GM19467 (cell line): ENCODE measurements at regions not wholly inside any gene's neighbourhood (a gene's known extent, or its start where the extent isn't known, plus 50 kb on each side); places are given as distances from the start of the nearest gene placed in this dataset.

Source experiments
- ATAC-seq: cut with Tn5 transposase; IDR thresholded peaks from one replicate; pipeline ENCODE4 v1.9.1; 2021; ENCODE audit warnings: mild to moderate bottlenecking, moderate library complexity; ENCODE audit not compliant: unreplicated experiment

DNA sequence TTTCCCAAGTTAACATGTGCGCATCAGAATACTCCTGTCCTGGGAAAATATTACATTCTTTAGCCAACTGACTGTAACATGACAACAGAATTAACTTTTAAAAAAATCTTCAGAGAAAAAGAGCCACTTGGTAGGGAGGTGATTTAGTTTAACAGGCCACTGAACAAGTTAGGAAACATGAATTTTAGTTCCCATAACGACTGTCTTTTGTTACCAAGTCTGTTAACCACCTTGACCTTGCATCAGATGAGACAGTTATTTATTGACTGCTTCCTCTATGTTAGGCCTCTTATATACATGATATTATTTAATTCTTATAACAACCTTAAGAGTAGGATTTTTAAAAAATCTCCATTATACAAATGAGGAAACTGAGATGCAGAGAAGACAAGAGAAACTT lies 268.6 kb downstream of the NDFIP2 start:
- ATAC-seq, result no peak

DNA sequence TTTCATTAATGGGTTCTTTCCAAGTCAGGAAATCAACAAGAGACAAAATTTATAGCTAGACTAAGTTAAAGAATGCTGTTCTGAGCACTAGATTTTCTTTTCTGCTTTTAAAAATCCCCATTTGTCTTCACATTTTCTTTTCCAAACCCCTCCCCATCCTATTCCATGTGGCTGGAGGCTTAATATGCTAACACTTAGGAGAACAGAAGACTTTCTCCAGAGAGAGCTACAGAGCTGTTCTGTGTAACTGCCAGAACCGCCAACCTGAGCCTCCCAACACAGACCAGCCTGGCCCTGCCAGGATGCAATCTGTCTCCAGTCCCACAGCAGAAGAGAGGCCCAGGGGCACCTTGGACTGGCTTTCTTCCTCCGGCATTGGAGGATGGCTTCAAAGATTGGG lies 264.1 kb downstream of the NDFIP2 start:
- no peak for ATAC-seq

DNA sequence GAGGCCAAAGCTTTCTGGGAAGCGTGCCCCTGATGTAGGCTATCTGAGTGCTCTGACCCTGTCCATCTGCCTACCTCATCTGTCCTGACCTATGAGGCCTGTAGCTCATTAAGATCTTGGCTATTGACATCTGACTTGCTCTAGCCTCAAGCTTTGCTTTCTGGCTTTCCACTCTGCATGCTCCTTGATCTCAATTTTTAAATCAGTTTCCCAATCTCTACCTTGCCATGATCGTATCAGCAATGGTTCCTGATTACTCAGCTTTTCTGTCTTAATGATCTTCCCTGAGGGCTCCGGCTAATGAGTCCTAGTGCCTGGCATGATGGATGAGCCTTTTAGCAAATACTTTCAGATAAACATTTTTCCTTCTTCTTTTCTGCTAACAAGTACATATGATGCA lies 262.0 kb downstream of the NDFIP2 start:
- no peak for ATAC-seq

DNA sequence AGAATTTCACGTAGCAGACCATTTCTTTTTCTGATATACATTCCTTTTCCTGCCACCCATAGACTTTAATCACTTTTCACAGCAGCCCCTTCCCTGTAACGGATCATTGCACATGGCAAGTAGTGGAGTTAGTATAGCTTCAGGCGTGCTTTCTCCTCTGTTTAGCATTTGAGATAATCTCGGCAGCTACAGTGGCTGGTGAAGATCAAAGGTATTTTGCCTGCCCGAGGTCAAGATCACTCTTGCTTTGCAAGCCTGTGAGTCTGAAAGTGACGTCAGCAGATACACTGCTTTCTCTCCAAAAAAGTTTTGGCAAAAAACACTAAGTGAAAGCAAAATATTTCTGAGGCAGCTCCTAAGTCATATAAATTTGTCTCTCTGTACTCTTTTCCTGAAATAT lies 260.0 kb downstream of the NDFIP2 start:
- no peak for ATAC-seq

DNA sequence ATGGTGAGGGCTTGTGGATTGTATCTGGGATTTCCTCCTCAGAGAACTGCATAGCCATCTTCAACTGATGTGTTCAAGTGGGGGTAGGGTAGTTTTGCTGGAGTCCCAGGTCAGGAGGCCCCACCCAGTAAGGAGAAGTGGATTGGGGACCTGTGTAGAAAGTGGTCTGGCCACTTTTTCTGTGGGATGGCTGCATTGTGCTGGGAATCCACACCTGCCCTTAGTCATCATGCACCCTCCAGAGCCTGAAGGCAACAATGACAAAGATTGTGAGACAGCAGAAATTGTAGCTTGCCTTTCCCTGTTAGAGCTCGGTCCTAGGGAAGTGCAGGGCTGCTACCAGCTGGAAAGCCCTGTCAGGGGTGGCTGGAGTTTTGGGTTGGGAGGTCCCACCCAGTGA lies 255.4 kb downstream of the NDFIP2 start:
- no peak for ATAC-seq

DNA sequence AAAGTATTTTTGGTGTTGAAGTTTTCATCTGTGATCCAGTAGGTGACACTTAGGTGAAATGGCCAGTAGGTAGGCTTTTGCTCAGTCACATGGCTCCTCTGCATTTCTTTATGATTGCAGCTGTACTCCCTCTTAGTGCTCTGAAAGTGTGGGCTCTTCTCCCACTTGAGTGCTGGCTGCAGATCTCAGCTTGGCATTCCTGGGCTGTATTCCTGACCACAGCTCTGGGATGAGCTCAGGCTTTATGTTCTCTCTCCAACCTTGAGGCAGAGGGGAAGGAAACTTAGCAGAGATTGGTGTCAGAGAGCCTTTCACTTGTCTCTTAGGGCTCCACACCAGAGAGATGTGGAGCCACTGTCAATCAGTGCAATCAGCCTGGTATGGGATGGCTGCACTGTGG lies 254.3 kb downstream of the NDFIP2 start:
- ATAC-seq, result no peak

DNA sequence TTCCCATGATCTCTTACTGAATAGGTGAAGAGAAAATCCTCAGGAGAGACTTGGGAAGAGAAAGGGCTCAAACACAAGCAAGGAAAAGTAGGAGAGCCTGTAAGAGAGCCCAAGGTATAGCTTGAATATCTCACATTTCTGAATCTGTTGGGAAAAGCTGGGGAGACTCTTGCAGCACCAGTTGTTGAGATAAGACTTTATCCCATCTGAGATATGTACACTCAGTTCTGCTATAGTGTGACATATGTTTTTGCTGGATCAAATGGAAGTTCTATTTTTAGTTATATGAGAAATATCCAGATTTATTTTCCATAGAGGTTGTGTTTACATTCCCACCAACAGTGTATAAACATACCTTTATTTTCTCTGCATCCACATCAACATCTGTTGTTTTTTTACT lies 246.1 kb downstream of the NDFIP2 start:
- ATAC-seq, result no peak

DNA sequence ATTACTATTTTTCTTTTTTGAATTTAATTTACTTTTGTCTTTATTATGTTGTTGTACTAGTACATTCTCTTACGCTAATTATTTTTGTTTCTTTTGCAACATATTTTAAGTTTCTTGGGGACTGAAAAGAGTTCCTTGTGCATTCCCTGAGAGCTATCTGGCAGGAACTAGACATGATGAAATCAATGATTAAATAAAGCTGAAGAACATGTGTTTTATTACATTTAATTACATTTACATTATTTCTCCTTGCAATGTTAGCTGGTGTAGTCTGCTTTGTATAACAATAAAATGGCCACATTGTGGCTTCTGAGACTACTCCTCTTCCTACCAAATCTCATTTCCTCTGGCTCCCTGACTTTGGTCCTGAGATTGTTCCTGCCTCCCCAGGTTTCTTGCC lies 244.9 kb downstream of the NDFIP2 start:
- ATAC-seq, result no peak

DNA sequence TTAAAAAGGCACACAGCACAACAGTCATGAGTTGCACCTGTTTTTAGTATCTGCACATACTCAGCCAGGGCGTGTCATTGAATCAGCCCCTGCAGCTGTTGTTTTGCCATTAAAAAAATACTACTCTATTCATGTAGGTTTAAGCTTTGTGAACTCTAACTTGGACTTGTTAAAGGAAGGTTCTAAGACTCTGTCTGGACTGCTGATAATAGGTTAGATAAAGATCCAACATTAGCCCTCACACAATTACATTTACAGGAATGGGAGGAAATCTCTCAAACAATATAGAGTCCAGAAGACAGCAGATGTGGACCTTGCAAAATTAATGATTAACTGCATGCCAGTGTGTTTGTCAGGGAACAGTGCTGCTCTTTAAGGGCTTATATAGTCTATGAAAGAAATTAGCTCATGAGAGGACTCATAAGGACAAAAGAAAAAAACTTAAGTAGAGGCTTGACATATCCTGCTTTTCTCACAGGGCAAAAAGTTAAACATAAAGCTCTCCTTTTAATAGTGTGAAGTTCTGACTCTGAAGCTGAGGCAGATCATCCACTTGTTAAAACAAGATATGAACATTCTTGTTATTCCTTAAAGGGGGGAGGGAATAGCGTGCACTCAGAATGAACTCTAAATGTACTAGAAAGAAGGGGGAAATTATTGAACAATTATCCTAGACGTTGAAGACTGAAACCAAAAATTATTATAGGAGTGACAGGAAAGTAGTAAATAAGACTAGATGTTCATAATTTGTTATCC lies 243.6 kb downstream of the NDFIP2 start:
- ATAC-seq, result no peak

DNA sequence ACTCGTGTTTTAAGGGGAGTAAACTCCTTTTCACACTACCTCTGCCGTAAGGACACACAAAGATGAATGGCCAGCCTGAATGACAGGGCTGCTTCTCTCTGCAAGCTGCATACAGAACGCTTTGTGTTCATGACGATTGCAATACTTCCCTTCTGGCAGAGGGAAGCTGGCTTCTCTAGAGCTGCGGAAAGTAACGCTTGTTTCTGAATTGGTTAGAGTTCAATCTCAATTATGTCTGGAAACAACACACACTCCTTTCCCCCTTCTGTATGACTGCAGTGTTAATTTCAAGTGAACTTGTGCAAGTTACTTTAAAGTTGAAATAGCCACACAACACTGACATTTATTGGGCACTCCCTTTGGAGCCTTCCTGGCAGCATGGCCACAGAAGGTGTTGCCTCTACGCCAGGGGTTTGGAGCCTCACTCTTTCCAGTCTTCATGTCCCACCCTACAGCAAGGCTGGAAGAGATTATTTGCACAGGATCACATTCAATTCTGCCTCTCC lies 242.6 kb downstream of the NDFIP2 start:
- ATAC-seq, result no peak

DNA sequence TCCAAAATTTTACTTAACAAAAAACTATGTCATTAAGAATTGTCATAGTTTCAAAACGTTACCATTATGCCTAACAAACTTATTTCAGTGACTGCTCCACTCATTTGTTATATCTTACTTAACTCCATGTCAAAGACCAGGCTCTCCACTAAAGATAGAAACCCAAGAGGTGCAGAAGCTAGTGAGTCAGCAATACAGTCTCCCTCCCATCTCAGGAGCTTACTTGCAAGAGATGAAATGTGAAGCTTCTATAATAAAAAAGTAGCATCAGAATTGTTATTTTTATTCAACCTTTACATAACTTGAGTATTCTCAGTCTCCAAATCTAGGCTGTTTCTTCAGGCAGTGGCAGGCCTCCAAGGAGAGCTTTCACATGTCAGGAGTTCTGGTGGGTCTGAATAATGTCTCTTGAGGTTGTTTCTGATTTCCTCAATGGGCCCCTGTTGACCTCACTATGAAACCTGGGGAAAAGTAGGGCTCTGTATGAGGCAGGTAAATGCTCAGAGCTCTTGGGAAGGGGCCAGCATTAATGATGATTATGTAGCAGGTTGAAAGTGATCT lies 242.0 kb downstream of the NDFIP2 start:
- ATAC-seq, result no peak

DNA sequence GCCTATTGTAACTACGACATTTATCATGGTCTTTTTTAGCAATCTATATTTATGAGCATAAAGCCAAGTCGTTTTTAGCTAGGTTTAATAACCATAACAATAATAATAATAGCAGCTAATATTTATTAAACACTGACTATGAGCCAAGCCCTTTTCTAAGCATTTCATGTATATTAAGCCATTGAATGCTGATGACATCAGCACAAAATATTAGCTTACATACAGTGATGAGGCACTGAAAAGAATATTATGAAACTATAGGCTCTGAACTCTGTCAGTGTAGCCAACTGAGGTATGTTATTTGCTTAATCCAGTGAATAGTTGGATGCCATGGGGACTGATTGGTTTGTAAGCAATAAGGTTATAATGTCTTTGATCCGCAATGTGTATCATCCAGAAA lies 235.2 kb downstream of the NDFIP2 start:
- no peak for ATAC-seq

DNA sequence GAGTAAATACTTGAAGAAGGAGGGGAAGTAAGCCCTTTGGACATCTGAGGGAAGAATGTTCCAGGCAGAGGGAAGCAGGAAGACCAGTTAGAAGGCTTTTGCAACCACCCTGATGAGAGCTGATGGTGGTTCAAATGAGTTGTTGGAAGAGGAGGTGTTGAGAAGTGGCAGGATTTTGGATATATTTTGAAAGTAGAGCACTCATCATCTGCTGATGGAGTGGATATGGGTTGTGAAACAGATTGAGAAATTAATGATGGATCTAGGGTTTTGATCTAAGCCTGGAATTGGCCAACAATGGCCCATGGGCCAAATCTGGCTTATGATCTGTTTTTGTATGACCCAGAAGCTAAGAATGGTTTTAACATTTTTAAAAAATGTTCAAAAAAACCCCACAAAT lies 230.7 kb downstream of the NDFIP2 start:
- no peak for ATAC-seq

DNA sequence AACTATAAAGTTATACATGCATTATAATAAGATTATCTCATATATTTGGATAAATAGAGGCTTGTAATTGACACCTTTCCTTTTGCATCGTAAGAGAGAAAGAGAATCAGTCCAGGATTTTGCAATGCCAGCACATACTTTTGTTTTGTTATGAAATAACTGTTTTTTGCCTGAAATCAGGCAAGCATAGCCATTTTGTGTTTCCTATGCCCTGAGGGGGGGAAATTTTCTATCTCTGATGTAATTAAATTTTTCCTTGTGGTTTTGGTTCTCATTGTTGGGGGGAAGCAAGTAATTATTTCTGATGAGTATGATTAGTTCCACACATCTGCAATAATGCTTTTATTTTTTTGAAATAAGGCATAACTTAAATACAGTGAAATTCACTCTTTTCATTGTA lies 229.4 kb downstream of the NDFIP2 start:
- no peak for ATAC-seq

DNA sequence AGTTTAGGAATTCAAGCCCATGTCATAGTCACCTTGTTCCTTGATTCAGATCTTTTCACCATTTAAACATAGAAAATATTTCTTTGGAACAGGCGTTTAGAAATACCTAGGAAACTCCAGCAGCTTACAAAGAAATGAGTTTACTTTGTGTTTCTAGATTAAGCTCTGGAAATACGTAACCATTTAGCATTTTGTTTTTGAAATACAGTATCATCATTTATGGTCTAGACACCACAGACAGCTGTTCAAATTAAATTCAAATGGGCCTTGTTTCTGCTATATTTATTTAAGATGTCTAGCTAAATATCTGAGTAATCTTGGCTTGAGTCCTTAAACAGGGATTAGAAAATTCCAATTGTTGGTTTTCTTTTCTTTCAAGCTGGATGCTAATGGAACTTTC lies 228.5 kb downstream of the NDFIP2 start:
- ATAC-seq, result no peak

DNA sequence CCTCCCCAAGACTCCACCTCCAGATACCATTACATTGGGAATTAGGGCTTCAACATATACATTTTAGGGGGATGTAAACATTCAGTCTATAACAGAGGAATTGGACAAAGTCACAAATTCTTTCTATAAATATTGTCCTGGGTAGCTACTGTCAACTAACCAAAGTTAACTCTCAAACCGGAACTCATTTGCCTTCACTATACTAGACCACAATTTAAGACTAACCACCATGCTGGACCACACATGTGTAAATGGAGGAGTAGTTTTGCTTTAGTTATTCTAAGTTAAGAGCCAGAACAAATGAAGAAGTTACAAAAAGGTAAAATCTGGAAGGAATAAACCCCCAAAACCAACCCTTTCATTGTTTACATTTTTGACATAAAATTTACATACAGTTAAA lies 222.8 kb downstream of the NDFIP2 start:
- no peak for ATAC-seq

DNA sequence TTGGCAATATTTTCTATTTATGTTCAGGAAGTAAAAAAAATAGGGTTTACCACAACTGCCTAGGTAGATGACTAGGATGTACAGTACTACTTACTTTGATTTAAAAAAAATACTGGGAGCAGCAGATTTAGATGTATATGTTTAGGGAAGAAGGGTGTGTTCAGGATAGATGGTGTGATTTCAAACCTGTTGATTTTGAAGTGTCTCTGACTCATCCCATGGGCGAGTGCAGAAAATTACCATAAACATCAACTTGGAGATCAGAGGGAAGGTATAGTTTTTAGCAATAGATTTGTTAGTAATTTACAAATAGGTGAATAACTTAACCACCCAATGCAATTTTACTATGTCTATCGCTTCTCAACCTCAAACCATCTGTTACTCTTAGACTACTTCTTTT lies 214.8 kb downstream of the NDFIP2 start:
- no peak for ATAC-seq

DNA sequence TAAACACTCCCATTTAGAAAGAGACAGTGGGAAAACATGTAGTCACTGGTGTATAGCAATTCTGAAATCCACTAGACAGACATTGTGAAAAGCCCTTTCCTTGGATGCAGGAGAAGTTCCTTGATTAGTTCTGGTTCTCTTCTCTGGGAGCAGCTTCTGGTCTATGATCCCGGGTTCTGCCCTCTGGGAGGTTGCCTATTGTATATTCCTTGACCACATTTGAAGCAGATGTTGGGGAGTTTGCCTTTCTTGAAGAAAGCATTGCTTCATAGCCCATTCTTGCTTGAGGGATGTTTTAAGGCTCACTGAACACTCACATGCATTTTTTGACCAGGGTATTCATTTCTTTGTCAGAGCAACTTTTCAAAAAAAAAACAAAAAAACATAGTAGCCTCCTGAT lies 211.9 kb downstream of the NDFIP2 start:
- no peak for ATAC-seq

DNA sequence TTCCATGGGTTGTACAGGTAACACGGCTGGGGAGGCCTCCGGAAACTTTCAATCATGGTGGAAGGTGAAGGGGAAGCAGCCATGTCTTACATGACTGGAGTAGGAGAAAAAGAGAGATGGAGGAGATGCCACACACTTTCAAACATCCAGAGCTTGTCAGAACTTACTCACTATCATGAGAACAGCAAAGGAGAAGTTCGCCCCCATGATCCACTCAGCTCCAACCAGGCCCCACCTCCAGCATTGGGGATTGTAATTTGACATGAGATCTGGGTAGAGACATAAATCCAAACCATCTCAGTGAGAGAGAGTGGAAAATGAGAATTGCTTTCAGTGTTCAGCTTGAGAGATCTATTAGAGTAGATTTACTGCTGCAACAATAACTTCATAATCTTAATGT lies 210.9 kb downstream of the NDFIP2 start:
- no peak for ATAC-seq

DNA sequence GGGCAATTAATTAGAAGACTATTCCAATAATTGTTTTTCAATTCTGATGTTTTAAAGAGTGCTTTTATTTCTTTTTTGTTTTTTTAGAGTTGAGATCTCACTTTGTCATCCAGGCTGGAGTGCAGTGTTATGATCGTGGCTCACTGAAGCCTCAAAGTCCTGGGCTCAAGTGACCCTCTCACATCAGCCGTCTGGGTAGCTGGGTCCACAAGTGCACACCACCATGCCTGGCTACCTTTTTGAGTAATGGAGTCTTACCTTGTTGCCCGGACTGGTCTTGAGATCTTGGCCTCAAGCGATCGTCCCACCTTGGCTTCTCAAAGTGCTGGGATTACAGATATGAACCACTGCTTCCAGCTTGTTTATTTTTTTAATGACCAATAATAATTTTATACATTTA lies 207.8 kb downstream of the NDFIP2 start:
- no peak for ATAC-seq

DNA sequence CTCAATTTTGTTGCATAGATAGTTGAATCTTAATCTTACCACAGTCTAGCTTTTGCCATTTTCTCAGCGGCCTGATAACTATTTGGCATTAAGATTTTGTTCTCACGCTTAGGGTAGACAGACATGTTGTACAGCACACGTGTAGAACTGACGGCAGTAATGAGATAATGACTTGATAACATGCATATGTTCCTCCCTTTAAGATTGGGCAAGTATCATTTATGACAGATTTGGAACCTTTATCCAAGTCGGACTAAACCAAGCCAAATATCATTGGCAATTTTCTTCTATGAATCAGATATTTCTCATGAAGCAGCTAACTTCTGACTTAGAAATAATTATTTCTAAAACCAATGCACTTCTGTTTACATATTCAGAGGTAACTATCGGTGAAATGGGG lies 205.5 kb downstream of the NDFIP2 start:
- no peak for ATAC-seq

DNA sequence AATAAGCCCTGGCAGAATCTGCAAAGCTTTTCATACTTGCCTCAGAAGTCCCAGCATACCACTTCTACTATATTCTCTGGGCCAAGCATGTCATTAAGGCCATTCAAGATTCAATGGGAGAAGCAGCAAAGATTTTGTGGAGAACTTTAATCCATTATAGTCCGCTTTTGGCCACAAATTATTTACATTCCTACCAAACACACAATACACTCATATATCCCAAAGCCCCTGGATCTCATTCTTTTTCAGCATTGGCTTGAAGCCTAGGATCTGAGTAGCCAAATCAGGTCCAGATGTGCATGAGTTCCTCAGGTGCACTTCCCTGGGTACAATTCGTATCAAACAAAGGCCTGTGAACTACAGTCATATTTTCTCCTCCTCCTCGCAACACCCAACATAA lies 203.4 kb downstream of the NDFIP2 start:
- no peak for ATAC-seq

DNA sequence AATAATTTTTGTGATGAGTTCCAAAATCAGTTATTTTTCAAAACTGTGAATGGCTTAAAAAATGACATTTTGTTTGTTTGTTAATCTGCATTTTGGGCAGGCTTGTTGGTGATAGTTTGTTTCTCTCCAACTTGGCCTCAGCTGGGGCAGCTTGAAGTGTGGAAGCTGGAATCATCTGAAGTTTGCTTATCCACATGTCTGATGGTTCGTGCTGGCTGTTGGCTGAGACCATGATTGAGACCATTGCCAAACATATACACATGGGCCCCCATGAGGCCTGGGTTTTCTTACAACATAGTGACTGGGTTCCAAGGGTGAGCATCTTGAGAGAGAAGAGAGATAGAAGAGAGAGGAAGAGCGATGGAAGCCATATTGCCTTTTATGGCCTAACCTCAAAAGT lies 201.2 kb downstream of the NDFIP2 start:
- ATAC-seq, result no peak
